ENCODE measurements at regions not wholly inside any gene's neighbourhood (a gene's known extent, or its start where the extent isn't known, plus 50 kb on each side); places are given as distances from the start of the nearest gene placed in this dataset.

- no peaks in the 10 kb centered on the region for H3K27me3 ChIP-seq
- 54 to 74% methylated on average over 4 of the region's 4 CpGs for WGBS, 2 donors (ENCODE audit: low coverage in 1 of 2)
These were observed 491.9 kb upstream of the ROBO1 start for GRCh38 chr3:80259736-80260135.

GRCh38 chr3:80252113-80252512, 484.3 kb upstream of the ROBO1 start:
- Histone ChIP-seq H3K36me3 (no peaks in the 10 kb centered on the region), H3K9me3 (peaks cover 0 to 7% (median 0%) of the 10 kb centered on the region in 3 donors), H3K27ac (no peak overlapping the region), H3K4me3 (no peak overlapping the region), H3K4me1 (no peaks in the 10 kb centered on the region), H3K27me3 (no peaks in the 10 kb centered on the region)
- whole genome bisulfite sequencing, 2 donors (ENCODE audit: low coverage in 1 of 2): 100% methylated on average over 1 of the region's 2 CpGs; no CpG with 5 or more reads in 1 of the 2 donors
- no peak for ATAC-seq
- TF ChIP-seq CTCF (IDR thresholded peaks at IDR 0.05): no peak
- TF ChIP-seq POLR2A (IDR thresholded peaks at IDR 0.05): no peak
- TF ChIP-seq POLR2AphosphoS5 (IDR thresholded peaks at IDR 0.05): no peak
- no peak for TF ChIP-seq EP300 (IDR thresholded peaks at IDR 0.05)

More at GRCh38 chr3:80259736-80260135, 491.9 kb upstream of the ROBO1 start:
- Histone ChIP-seq H3K27ac (no peak overlapping the region), H3K4me3 (no peak overlapping the region), H3K36me3 (no peaks in the 10 kb centered on the region), H3K4me1 (no peaks in the 10 kb centered on the region), H3K9me3 (no peaks in the 10 kb centered on the region)
- no peak for ATAC-seq
- no peak for TF ChIP-seq POLR2AphosphoS5 (IDR thresholded peaks at IDR 0.05)

GRCh38 chr3:80247766-80248165, 480.0 kb upstream of the ROBO1 start:
- H3K4me1 ChIP-seq: no peaks in the 10 kb centered on the region
- H3K27me3 ChIP-seq: no peaks in the 10 kb centered on the region
- H3K27ac ChIP-seq: no peak overlapping the region
- no peak overlapping the region for H3K4me3 ChIP-seq
- H3K36me3 ChIP-seq: no peaks in the 10 kb centered on the region
- ATAC-seq: no peak
- WGBS, 2 donors (ENCODE audit: low coverage in 1 of 2): 71 to 91% methylated on average over 3 of the region's 3 CpGs
- TF ChIP-seq POLR2AphosphoS5 (IDR thresholded peaks at IDR 0.05) (no peak), EP300 (IDR thresholded peaks at IDR 0.05) (no peak), CTCF (IDR thresholded peaks at IDR 0.05) (no peak), POLR2A (IDR thresholded peaks at IDR 0.05) (no peak)
- peaks cover 0 to 7% (median 0%) of the 10 kb centered on the region in 3 donors for H3K9me3 ChIP-seq

GRCh38 chr3:80244390-80244789, 476.6 kb upstream of the ROBO1 start:
- Histone ChIP-seq H3K36me3 (no peaks in the 10 kb centered on the region), H3K4me3 (no peak overlapping the region), H3K27ac (no peak overlapping the region), H3K4me1 (no peaks in the 10 kb centered on the region), H3K9me3 (peaks cover 0 to 7% (median 0%) of the 10 kb centered on the region in 3 donors), H3K27me3 (no peaks in the 10 kb centered on the region)
- TF ChIP-seq POLR2AphosphoS5 (IDR thresholded peaks at IDR 0.05) (no peak), CTCF (IDR thresholded peaks at IDR 0.05) (no peak), EP300 (IDR thresholded peaks at IDR 0.05) (no peak)
- 14 to 21% methylated on average over 5 to 6 of the region's 6 CpGs for WGBS, 2 donors (ENCODE audit: low coverage in 1 of 2)
- ATAC-seq: no peak

GRCh38 chr3:80241791-80242190, 474.0 kb upstream of the ROBO1 start:
- H3K27ac ChIP-seq: no peak overlapping the region
- no peak for TF ChIP-seq POLR2AphosphoS5 (IDR thresholded peaks at IDR 0.05)
- no peak for TF ChIP-seq CTCF (IDR thresholded peaks at IDR 0.05)
- no peak for TF ChIP-seq EP300 (IDR thresholded peaks at IDR 0.05)
- TF ChIP-seq POLR2A (IDR thresholded peaks at IDR 0.05): no peak
- WGBS, 2 donors (ENCODE audit: low coverage in 1 of 2): 80 to 100% methylated on average over 1 of the region's 1 CpG

More at GRCh38 chr3:80241791-80242190, 474.0 kb upstream of the ROBO1 start:
- no peaks in the 10 kb centered on the region for H3K9me3 ChIP-seq
- H3K4me1 ChIP-seq: no peaks in the 10 kb centered on the region
- no peaks in the 10 kb centered on the region for H3K36me3 ChIP-seq
- ATAC-seq: no peak
- H3K27me3 ChIP-seq: no peaks in the 10 kb centered on the region
- H3K4me3 ChIP-seq: no peak overlapping the region

Measured in gastroesophageal sphincter (tissue), 4 donors.